GM18907 (cell line): ENCODE measurements at regions not wholly inside any gene's neighbourhood (a gene's known extent, or its start where the extent isn't known, plus 50 kb on each side); places are given as distances from the start of the nearest gene placed in this dataset.
"Not testable (repeated sequence)": the region's sequence is repeated elsewhere in the genome, so short reads cannot be mapped to it uniquely, and the experiment has no call there.

Source experiments
- ATAC-seq: cut with Tn5 transposase; IDR thresholded peaks from one replicate; pipeline ENCODE4 v1.9.1; 2021; ENCODE audit warnings: mild to moderate bottlenecking, moderate library complexity; ENCODE audit not compliant: unreplicated experiment

DNA sequence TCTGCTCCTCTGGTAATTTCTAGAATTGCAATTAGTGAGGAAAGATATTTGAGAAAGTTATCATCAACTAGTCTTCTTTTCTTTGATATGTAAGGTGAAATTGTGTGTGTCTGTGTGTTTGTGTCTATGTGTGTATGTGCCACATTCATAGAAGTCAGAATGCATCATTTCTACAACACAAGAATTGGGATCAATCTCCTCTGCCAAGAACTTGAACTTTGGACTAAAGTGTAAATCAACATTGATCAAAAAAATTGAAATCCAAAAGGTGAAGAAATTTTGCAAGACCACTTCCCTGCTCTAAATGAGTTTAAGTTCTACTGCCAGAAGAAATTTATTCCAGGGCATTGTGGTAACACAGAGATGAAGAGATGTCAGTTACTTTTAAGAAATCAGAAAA lies 1072.8 kb downstream of the GRM8 start:
- no peak for ATAC-seq

DNA sequence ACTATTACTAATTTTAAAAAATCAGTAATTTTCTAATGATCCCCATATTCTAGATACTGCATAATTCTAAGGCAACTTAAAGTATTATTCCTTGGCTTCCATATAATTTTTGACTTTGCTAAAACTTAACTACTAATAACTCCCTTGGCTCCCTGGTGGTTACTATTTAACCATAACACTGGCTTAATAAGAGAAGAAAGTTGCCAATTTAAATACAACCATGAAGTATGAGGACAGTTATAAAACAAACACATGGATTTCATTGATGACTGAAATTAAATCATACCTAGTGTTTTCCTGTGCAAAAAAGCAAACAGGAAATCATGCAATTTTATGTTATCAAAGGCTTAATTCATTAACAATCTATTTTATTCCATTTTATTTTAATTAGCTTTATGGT lies 1073.9 kb downstream of the GRM8 start:
- ATAC-seq: no peak

DNA sequence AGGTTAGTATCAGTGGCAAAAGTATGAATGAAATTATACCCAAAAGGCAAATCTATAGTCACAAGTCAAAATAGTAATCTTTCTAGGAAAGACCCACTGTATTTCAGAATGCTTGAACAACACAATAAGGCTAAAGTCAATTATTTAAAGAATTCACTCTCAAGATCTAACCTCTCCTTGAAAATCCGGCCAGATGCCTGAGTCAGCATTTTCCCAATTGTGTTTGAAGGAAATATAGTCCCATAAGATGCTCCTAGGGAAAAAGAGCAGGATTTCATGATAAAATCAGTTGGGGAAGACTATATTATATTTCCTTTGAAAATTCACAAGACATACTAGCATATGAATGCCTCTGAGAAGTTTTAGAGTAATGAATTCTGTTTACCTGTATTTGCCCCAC lies 1075.0 kb downstream of the GRM8 start:
- no peak for ATAC-seq

DNA sequence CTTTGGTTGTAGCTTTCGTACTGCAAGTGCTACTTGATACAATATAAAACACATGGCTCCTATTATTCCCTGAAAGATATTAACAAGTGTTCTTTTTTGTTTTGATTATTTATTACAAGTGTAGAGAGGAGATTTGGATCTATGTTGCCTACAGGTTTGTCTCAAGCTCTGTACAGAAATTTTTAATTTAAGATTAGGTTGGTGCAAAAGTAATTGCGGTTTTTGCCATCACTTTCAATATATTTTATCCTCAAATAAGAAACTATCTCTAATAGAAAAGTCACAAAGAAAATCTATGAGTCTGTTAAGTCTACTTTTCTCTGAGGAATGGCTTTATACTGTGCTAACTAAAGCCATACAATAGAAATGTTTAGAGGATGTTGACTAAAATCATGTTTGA lies 1086.1 kb downstream of the GRM8 start:
- no peak for ATAC-seq

DNA sequence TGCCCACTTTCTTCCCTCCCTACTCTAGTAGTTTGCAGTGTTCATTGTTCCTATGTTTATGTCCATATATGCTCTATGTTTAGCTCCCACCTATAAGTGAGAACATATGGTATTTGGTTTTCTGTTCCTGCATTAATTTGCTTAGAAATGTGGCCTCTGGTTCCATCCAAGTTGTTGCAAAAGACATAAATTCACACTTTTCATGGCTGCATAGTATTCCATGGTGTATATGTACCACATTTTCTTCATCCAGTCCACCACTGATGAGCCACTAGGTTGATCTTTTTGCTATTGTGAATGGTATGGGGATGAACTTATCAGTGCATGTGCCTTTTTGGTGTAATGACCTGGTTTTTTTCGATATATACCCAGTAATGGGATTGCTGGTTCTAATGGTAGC lies 1089.1 kb downstream of the GRM8 start:
- no peak for ATAC-seq

DNA sequence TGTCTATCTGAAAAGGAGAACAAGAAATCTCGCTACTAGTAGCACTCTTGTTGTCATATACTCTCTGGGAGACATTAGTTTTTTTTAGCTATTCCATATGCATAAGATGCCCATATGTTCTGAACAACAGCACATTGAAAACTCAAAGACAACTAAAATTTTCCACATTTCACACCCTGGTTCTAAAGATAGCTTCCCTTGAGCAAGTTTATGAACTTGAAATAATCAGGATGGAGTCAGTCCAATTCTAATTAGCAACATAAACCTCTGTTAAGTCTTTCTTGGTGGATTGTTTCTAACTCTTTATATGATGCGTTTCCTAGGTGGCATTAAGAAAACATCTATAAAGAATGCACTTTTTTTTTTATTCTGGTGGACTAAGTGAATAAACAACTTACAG lies 1095.3 kb downstream of the GRM8 start:
- ATAC-seq: no peak

DNA sequence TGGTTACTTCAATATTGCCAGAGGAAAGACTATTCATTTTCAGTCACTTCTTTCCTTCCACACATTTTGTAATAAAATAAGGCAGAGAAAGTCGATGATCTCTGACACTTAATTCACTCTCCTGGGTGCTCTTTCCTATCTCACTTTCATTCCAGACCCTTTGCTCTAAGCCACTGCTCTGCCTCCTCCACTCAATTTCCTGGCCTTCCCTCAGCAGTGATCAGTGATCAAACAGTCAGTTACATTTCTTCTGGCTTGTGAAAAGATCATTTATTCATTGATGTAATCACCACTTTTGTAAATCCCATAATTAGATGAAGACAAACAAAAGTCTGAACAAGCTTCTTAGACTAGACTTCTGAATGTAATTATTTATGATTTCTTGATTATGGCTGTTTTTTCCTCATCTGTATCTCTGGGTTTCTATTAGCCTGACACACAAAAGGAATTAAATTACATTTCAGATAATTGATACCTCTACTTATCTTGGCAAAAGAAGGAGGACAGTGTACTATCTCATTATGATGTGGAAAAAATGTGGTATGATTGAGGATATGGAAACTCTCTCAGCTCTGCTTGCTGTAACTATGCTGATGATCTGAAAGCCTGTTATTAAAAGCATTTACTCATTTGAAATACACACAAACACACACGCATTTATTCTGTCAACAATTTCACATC lies 1102.3 kb downstream of the GRM8 start:
- no peak for ATAC-seq

DNA sequence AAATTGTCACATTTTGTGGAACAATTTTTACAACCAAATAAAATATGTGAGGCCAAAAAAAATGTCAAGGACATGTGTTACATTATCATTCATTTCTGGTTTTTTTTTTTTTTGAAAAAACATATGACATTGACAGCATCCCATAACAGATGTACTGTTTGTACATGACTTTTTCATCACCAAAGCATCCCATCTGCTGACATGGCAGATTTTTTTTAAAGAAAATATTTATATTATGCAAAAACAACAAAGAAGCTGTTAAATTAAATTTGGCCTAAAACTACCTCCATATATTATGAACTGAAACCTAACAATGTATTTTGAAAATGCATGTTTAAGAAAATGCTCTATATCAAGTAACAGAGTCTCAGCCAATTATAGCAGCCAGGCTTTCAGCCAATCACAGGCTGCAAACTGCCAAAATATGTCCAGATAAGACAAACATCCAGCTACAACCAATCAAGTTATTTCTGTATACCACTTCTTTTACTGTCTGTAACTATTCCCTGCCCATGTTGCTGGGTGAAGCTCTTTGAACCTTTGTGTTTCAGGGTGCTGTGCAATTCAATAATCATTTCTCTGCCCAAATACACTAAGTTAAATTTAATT lies 1111.8 kb downstream of the GRM8 start:
- no peak for ATAC-seq

DNA sequence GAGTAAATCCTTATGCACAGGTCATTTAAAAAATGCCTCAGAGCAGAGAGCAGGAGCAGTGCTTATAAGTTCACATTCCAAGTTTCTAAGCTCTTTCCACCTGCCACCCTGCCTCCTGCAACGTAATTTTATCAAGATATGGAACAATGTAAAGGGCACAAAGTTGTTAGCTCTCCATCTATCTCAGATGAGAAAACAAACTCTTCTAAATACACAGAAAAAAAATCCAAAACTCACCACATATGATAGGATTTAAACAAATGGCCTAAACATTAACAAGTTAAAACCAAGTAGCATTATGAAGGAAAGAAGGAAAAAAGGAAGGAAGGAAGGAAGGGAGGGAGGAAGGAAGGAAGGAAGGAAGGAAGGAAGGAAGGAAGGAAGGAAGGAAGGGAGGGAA lies 1132.8 kb downstream of the GRM8 start:
- no peak for ATAC-seq

DNA sequence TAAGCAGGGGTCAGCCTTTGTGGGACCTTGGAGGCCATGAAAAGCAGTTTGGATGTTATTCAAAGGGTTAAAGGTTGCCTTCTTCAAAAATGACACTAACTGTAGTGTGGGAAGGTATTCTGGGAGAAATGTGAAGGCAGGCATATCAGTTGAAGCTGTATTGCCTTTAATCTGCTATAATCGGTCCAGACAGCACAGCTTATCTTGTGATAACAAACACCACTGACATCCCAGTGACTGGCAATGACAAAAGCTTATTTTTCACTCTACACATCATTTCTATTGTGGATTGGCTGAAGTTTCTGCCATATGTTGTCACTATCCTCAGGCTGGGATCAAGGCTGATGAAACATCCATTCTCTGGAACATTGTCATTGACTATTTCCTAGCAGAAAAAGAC lies 1149.2 kb downstream of the GRM8 start:
- no peak for ATAC-seq

DNA sequence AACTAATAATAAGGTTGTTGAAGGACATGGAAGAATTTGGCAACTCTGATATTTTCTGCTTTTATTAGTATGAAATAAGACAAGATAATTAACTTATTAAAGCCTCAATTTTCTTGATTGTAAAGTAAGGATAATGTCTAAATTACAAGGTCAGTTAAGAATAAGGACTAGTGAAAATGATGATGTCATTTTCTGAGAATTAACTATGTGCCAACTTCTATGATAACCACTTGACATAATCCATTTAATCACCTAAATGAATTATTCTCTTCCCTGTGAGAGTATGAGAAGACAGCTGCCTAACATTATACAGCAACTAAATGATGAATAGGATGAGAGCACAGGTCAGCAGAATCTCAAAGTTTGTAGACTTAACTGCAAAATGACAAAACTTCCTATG lies 1153.4 kb upstream of the POT1 start:
- no peak for ATAC-seq

DNA sequence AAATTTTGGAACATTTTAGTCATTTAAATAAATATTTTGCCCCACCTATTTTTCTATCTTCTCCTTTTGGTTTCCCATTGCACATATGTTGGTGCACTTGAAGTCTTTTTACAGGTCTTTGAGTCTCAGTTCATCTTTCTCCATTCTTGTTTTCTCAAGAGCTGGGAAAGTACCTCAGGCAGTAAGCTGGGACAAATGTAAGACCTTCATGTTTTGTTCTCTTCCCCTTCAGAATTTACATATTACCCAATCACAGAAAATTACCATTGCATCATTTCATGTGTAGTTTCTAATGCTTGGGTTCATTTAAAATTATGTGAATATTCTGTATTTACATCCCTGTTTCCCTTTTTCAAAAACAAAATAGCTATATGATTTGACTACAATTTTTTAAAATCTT lies 1150.0 kb upstream of the POT1 start:
- no peak for ATAC-seq

DNA sequence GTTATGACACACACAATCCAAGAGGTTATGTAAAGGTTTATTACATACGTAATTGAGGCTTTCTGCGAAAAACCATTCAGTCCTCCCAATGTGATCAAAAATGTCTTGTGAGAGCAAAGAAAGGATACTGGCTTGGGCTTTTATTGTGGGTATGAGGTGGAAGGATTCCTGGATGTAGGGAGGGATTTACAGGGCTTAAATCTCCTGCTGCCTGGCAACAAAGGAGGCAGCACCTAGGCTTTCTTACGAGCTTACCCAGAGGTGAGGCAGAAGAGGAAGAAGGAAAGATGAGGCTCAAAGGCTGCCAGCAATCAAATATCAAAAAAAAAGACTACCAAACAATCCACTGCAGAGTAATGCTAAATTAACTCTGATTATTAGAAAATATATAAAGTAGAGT lies 1149.5 kb upstream of the POT1 start:
- no peak for ATAC-seq

DNA sequence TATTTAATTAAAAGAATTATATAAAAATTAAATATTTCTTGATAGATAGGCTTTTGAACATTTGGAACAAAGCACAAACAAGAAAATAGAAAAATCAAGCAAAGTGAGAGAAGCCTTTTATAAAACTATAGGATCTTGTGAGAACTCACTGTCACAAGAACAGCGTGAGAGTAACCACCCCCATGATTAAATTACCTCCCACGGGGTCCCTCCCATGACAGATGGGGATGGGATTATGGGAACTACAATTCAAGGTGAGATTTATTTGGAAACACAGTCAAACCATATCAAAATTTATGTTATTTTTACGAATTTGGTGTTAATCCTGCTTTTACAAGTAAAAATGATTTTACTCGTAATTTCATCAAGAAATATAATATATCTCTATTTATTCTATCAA lies 1136.1 kb upstream of the POT1 start:
- no peak for ATAC-seq

DNA sequence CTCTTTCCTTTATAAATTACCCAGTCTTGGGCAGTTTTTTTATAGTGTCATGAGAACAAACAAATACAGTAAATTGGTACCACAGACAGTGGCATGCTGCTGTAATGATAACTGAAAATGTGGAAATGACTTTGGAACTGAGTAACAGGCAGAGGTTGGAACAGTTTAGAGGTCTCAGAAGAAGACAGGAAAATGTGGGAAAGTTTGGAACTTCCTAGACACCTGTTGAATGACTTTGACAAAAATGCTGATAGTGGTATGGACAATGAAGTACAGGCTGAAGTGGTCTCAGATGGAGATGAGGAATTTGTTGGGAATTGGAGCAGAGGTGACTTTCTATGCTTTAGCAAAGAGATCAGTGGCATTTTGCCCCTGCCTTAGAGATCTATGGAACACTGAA lies 1128.4 kb upstream of the POT1 start:
- no peak for ATAC-seq

DNA sequence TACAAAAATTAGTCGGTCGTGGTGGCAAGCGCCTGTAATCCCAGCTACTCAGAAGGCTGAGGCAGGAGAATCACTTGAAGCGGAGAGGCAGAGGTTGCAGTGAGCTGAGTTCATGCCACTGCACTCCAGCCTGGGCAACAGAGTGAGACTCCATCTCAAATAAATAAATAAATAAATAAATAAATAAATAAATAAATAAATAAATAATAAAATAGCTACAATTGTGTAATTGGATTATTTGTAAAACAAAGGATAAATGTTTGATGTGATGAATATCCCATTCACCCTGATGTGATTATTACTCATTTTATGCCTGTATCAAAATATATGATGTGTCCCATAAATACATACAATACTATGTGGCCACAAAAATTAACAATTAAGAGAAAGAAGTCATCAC lies 1127.0 kb upstream of the POT1 start:
- not testable (repeated sequence) for ATAC-seq

DNA sequence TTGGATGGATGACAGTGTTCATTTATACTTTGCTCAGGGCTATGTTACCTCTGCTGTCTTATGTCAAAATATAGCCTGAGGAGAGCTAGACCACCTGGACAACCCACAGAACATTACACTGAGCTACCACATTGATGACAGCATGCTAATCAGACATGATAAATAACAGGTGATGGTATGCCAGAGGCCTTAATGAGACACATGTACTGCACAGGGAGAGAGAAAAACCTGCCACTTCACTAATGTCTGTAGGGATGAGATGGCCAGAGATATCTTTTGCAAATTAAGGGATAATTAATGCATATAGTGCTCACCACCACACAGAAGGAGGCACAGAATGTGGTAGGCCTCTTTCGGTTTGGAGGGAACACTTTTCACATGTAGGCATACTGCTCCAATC lies 1122.6 kb upstream of the POT1 start:
- ATAC-seq: no peak

DNA sequence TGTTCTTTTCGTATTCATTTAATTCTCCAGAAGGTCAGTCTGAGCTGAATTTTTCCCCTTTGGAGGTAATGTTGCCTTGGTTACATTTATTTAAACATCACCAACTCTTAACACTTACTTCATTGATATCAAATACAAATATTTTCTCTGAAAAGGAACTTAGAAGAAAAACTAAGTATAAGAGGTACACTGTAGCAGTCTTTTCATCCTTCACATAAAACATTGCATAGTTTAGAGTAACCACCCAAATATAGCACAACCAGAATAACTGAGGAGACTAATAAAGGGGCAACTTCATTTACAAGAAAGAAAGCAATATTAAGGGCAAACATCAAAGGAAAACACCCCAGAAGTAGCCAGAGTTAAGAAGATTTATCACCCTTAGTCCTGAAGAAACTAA lies 1115.0 kb upstream of the POT1 start:
- ATAC-seq: no peak

DNA sequence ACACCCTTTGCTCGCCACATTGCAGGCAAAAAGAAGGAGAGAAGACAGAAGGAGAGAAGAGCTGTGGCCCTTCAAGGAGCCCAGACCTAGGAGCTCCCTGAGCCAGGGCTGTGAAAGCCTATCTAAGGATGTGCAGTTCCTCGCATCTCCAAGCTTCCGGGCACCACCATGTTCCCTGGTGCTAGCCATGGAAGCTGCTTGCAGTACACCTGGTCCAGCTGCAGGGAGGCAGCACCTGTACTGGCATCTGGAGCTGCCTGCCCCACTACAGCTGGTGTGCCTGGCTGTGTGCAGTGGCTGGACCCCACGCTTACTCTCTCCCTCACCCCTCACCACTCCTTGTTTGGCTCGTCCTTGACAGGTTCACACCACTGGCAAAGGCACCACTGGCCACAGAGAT lies 1111.8 kb upstream of the POT1 start:
- ATAC-seq: no peak

DNA sequence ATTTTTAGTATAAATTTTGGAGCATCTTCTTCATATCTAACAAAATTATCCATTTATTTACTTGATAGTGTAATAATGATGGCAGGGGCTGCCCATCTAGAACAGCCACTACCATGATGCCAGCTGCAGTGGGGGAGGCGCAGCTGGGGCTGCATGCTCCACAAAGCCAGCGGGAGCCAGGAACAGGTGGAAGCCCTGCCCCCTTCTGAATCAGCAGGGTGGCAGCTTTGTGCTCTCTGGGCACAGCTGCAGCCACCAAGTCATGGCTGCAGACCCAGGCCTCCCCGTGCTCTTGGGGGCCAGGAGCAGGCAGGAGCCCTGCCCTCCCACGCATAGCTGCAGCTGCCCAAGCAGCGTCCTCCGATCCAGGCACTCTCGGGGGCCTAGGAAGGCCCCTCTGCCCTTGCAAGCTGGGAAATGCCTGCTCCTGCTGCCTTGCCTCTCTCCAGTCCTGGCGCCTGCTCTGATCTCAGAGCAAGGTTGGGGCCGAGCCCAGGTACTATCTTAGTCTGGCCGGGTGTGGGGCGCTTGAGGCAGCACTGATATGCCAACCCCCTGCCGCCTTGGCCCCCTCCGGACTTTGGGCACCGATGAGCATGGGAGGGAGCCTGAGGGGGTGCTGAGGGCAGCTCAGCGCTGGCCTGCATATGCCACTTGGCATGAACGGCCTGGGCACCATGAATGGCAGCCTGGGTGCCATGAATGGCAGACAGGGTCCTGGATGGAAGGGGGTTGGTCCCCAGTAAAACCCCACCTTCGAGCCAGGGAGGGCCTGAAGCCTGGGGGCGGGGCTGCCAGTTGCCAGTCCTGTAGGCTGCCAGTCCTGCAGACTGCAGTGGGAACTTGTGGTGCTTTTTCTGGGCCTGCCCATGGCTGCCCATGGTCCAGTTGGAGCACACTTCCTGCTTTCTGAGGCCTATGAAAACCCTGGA lies 1110.8 kb upstream of the POT1 start:
- ATAC-seq: no peak

DNA sequence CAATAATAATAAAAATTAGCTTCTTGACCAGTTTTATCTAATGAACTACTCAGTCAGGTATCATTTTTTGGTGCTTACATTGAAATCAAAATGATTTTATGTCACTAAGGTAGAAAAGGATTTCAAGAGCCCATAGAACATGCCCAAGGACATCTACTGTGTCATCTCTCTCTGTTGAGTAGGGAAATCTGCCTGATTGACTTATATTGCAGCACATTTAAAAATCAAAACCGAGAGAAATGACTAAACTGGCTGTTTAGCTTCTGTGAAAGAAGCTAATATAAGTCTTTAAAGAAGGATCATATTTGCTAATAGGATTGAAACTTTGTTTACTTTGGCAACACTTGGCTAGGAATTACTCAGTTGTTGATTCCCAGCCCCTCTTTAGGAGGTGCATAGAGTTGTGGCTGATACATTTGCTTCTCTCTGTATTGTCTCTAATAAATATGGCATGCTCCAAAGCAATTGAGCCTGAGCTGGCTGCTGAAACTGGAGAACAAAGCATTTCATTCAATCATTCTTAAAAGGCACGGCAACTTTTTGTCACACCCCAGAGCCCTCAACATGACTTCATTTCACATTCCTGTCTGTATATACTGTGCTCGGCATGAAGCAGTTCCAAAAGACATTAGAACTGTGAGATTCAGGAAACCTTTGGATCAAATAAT lies 1096.9 kb upstream of the POT1 start:
- no peak for ATAC-seq

DNA sequence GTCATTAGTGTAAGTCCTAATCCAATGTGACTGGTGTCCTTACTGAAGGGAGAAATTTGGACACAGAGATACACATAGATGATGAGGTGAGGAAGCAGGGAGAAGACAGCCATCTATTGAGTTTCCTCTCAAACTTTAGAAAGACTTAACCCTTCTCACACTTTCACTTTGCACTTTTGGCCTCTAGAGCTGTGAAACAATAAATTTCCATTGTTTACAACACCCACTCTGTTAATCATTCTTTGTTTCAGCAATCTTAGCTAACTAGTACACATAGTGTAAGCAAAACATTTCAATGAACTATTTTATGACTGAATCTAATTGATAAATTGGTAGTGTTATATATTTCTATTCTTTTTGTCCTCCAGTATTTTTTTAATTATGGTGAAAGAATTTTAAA lies 1092.8 kb upstream of the POT1 start:
- ATAC-seq: no peak
